ENCODE measurements at regions not wholly inside any gene's neighbourhood (a gene's known extent, or its start where the extent isn't known, plus 50 kb on each side); places are given as distances from the start of the nearest gene placed in this dataset.

- no peak overlapping the region for H2BK15ac ChIP-seq (ENCODE audit: low read depth, low read length)
- no peak overlapping the region for H2AFZ ChIP-seq (ENCODE audit: low read length)
- no peak overlapping the region for H3K56ac ChIP-seq (ENCODE audit: insufficient read length, low read depth, low read length)
- H4K8ac ChIP-seq (replicated peaks; ENCODE audit: insufficient read length, low read depth, low read length) = no peak overlapping the region
- no peak overlapping the region for H3K23ac ChIP-seq (ENCODE audit: insufficient read length, low read depth, low read length)
- H2BK12ac ChIP-seq (ENCODE audit: insufficient read length, low read depth, low read length) = no peak overlapping the region
- Mint-ChIP-seq H3K4me1 (peaks cover 19 to 20% of the 10 kb centered on the region in 2 experiments), H3K27me3 (ENCODE audit: low read depth) (peaks cover 2% of the 10 kb centered on the region), H3K4me3 (no peak overlapping the region), H3K27ac (no peak overlapping the region), H3K9me3 (no peaks in the 10 kb centered on the region), H3K36me3 (ENCODE audit: insufficient read depth in 1 of 3, low read depth in 3 of 3) (no peaks in the 10 kb centered on the region; a peak in 1 of 7 replicates)
- H2AK5ac ChIP-seq (ENCODE audit: insufficient read length, low read length) = no peak overlapping the region
- DNase-seq = no peak
- no peaks in the 10 kb centered on the region for H3K4me1 ChIP-seq (ENCODE audit: insufficient read depth, low read length)
- no peak overlapping the region for H3K18ac ChIP-seq (ENCODE audit: insufficient read length, low read depth, low read length)
- H3K27ac ChIP-seq (ENCODE audit: insufficient read length, low read depth, low read length) = no peak overlapping the region
- no peaks in the 10 kb centered on the region for H3K27me3 ChIP-seq (ENCODE audit: insufficient read depth, low read length)
- no CpG with 5 or more reads among the region's 3 CpGs for WGBS (ENCODE audit: extremely low coverage, insufficient read length, low lambda C conversion rate)
- H4K91ac ChIP-seq (ENCODE audit: insufficient read length, low read depth, low read length) = no peak overlapping the region
- no peak overlapping the region for H3K14ac ChIP-seq (ENCODE audit: insufficient read depth, low read length)
- H3K4ac ChIP-seq (ENCODE audit: low read depth, low read length) = no peak overlapping the region
- H3K4me2 ChIP-seq (ENCODE audit: insufficient read depth, insufficient read length, low read length) = no peak overlapping the region
- H3T11ph ChIP-seq (ENCODE audit: low read length) = no peak overlapping the region
- no peak overlapping the region for H2BK120ac ChIP-seq (ENCODE audit: low read depth, low read length, poor library complexity, severe bottlenecking)
- no peak overlapping the region for H4K5ac ChIP-seq (ENCODE audit: insufficient read length, low read depth, low read length)
- no peak overlapping the region for H2BK20ac ChIP-seq (ENCODE audit: low read depth, low read length, poor library complexity, severe bottlenecking)
- no peaks in the 10 kb centered on the region for H3K23me2 ChIP-seq (ENCODE audit: insufficient read length, low read depth, low read length, poor library complexity, severe bottlenecking)
- no peaks in the 10 kb centered on the region for H4K20me1 ChIP-seq (ENCODE audit: control insufficient read depth, insufficient read depth, insufficient read length)
- TF ChIP-seq, protein P1, sequence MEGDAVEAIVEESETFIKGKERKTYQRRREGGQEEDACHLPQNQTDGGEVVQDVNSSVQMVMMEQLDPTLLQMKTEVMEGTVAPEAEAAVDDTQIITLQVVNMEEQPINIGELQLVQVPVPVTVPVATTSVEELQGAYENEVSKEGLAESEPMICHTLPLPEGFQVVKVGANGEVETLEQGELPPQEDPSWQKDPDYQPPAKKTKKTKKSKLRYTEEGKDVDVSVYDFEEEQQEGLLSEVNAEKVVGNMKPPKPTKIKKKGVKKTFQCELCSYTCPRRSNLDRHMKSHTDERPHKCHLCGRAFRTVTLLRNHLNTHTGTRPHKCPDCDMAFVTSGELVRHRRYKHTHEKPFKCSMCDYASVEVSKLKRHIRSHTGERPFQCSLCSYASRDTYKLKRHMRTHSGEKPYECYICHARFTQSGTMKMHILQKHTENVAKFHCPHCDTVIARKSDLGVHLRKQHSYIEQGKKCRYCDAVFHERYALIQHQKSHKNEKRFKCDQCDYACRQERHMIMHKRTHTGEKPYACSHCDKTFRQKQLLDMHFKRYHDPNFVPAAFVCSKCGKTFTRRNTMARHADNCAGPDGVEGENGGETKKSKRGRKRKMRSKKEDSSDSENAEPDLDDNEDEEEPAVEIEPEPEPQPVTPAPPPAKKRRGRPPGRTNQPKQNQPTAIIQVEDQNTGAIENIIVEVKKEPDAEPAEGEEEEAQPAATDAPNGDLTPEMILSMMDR (conservative IDR thresholded peaks at IDR 0.05) = no peak
- no peaks in the 10 kb centered on the region for H3K9me3 ChIP-seq (ENCODE audit: control insufficient read depth, low read depth, low read length)
- no peak overlapping the region for H3K9ac ChIP-seq (ENCODE audit: extremely low read depth, insufficient read length, low read length)
- H2BK5ac ChIP-seq (ENCODE audit: insufficient read length, low read length) = no peak overlapping the region
- no peaks in the 10 kb centered on the region for H3K79me2 ChIP-seq (ENCODE audit: insufficient read depth, low read length)
- no peaks in the 10 kb centered on the region for H3K79me1 ChIP-seq (ENCODE audit: insufficient read depth, low read depth, low read length, poor library complexity, severe bottlenecking)
These were observed 96.9 kb upstream of the KLF4 start for GRCh38 chr9:107586493-107586892.
